GM12874 (cell line): ENCODE measurements at regions not wholly inside any gene's neighbourhood (a gene's known extent, or its start where the extent isn't known, plus 50 kb on each side); places are given as distances from the start of the nearest gene placed in this dataset.

Experiments used
- CTCF ChIP-seq: IDR thresholded peaks from 2 replicates; pipeline ENCODE4 v1.5.1; 2011; ENCODE audit warnings: low read depth, mild to moderate bottlenecking, control low read depth, low read length, moderate library complexity; ENCODE audit not compliant: insufficient read depth

GRCh38 chr6:1515781-1516180 lies 93.9 kb upstream of the FOXC1 start:
- TF ChIP-seq CTCF = no peak

GRCh38 chr6:1516742-1517520 lies 92.8 kb upstream of the FOXC1 start:
- TF ChIP-seq CTCF = no peak

GRCh38 chr6:1518855-1519254 lies 90.9 kb upstream of the FOXC1 start:
- no peak for TF ChIP-seq CTCF

GRCh38 chr6:1519597-1519996 lies 90.1 kb upstream of the FOXC1 start:
- no peak for TF ChIP-seq CTCF

- TF ChIP-seq CTCF = no peak
Observed at GRCh38 chr6:1522779-1523178, 86.9 kb upstream of the FOXC1 start.

- peak; percentile 55 for TF ChIP-seq CTCF
Observed at GRCh38 chr6:1524040-1524480, 85.7 kb upstream of the FOXC1 start.

GRCh38 chr6:1525364-1526038 lies 84.2 kb upstream of the FOXC1 start:
- TF ChIP-seq CTCF = no peak
